ENCODE measurements at regions not wholly inside any gene's neighbourhood (a gene's known extent, or its start where the extent isn't known, plus 50 kb on each side); places are given as distances from the start of the nearest gene placed in this dataset.

DNA sequence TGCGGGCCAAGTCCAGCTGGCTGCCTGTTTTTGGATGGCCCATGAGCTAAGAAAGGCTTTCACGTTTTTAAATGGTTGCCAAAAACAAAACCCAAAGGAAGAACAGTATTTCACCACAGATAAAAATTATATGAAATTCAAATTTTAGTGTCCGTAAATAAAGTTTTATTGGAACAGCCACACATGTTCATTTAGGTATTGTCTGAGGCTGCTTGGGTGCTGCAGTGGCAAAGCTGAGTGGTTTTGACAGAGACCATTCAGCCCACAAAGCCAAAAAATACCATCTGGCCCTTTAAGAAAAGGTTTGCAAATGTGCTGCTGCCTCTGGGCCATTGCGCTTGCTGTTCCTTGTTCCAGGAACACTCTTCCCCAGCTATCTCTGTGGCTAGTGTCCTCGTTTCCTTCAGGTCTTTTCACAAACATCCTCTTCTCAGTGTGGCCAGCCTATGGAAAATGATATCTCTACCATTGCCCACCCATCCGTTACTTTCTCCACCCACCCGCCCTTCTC lies 232.9 kb upstream of the CIBAR2 start:
- TF ChIP-seq, protein P1, sequence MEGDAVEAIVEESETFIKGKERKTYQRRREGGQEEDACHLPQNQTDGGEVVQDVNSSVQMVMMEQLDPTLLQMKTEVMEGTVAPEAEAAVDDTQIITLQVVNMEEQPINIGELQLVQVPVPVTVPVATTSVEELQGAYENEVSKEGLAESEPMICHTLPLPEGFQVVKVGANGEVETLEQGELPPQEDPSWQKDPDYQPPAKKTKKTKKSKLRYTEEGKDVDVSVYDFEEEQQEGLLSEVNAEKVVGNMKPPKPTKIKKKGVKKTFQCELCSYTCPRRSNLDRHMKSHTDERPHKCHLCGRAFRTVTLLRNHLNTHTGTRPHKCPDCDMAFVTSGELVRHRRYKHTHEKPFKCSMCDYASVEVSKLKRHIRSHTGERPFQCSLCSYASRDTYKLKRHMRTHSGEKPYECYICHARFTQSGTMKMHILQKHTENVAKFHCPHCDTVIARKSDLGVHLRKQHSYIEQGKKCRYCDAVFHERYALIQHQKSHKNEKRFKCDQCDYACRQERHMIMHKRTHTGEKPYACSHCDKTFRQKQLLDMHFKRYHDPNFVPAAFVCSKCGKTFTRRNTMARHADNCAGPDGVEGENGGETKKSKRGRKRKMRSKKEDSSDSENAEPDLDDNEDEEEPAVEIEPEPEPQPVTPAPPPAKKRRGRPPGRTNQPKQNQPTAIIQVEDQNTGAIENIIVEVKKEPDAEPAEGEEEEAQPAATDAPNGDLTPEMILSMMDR (conservative IDR thresholded peaks at IDR 0.05), result no peak
- Histone ChIP-seq H3K79me2 (ENCODE audit: insufficient read depth, low read length) (no peaks in the 10 kb centered on the region), H2AK5ac (ENCODE audit: insufficient read length, low read length) (no peak overlapping the region), H3K56ac (ENCODE audit: insufficient read length, low read depth, low read length) (no peak overlapping the region), H3K27me3 (ENCODE audit: insufficient read depth, low read length) (no peaks in the 10 kb centered on the region), H4K8ac (replicated peaks; ENCODE audit: insufficient read length, low read depth, low read length) (no peak overlapping the region), H2BK15ac (ENCODE audit: low read depth, low read length) (no peak overlapping the region), H2AFZ (ENCODE audit: low read length) (no peak overlapping the region), H2BK20ac (ENCODE audit: low read depth, low read length, poor library complexity, severe bottlenecking) (no peak overlapping the region), H2BK5ac (ENCODE audit: insufficient read length, low read length) (no peak overlapping the region), H3K4me2 (ENCODE audit: insufficient read depth, insufficient read length, low read length) (no peak overlapping the region), H3K9ac (ENCODE audit: extremely low read depth, insufficient read length, low read length) (no peak overlapping the region), H3K9me3 (ENCODE audit: control insufficient read depth, low read depth, low read length) (no peaks in the 10 kb centered on the region), H2BK120ac (ENCODE audit: low read depth, low read length, poor library complexity, severe bottlenecking) (no peak overlapping the region), H3T11ph (ENCODE audit: low read length) (no peak overlapping the region), H3K23me2 (ENCODE audit: insufficient read length, low read depth, low read length, poor library complexity, severe bottlenecking) (no peaks in the 10 kb centered on the region), H2BK12ac (ENCODE audit: insufficient read length, low read depth, low read length) (no peak overlapping the region), H3K79me1 (ENCODE audit: insufficient read depth, low read depth, low read length, poor library complexity, severe bottlenecking) (no peaks in the 10 kb centered on the region), H3K18ac (ENCODE audit: insufficient read length, low read depth, low read length) (no peak overlapping the region), H4K20me1 (ENCODE audit: control insufficient read depth, insufficient read depth, insufficient read length) (no peaks in the 10 kb centered on the region), H3K4ac (ENCODE audit: low read depth, low read length) (no peak overlapping the region), H3K23ac (ENCODE audit: insufficient read length, low read depth, low read length) (no peak overlapping the region), H3K14ac (ENCODE audit: insufficient read depth, low read length) (no peak overlapping the region), H3K27ac (ENCODE audit: insufficient read length, low read depth, low read length) (no peak overlapping the region), H4K91ac (ENCODE audit: insufficient read length, low read depth, low read length) (no peak overlapping the region), H4K5ac (ENCODE audit: insufficient read length, low read depth, low read length) (no peak overlapping the region), H3K4me1 (ENCODE audit: insufficient read depth, low read length) (no peaks in the 10 kb centered on the region)
- H3K27me3 Mint-ChIP-seq (ENCODE audit: low read depth), result peaks cover 23% of the 10 kb centered on the region
- H3K27ac Mint-ChIP-seq, result no peak overlapping the region
- no peak overlapping the region for H3K4me3 Mint-ChIP-seq
- peaks cover 0 to 6% of the 10 kb centered on the region in 2 experiments; a peak in 2 of 4 replicates for H3K4me1 Mint-ChIP-seq
- DNase-seq, result no peak
- WGBS (ENCODE audit: extremely low coverage, insufficient read length, low lambda C conversion rate), result no CpG with 5 or more reads among the region's 7 CpGs
- no peaks in the 10 kb centered on the region; a peak in 2 of 5 replicates for H3K9me3 Mint-ChIP-seq
- no peaks in the 10 kb centered on the region for H3K36me3 Mint-ChIP-seq (ENCODE audit: insufficient read depth in 1 of 3, low read depth in 3 of 3)

Data from H9 (cell line).